ENCODE measurements at regions not wholly inside any gene's neighbourhood (a gene's known extent, or its start where the extent isn't known, plus 50 kb on each side); places are given as distances from the start of the nearest gene placed in this dataset.

DNA sequence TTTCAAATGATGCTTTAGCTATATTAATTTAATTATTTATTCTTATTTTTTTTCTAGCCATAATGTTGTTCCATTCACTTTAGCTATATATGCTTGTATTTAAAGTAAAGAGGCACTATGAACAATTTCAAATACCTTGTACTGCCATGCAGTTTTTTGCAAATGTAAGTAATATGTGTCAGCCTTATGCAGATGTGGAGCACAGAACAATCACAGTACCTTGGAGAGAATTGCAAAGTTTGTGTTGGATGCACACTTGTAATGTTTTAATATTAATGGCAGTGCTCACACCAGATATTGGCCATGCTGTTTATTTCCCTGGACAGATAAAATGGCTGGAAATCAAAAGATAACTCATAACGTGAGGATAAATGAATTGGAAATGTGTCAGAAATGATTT, 663.5 kb upstream of the SEMA3D start:
- WGBS, 2 experiments (ENCODE audit: extremely low coverage in 1 of 2, insufficient coverage in 1 of 2, insufficient read length in 1 of 2, insufficient replicate concordance in 2 of 2, low coverage in 1 of 2, low lambda C conversion rate in 2 of 2, missing lambda C conversion rate in 1 of 2): 70% methylated on average over 1 of the region's 1 CpG; no CpG with 5 or more reads in 1 of the 2 experiments

More for the DNA sequence above, 663.5 kb upstream of the SEMA3D start:
- Histone ChIP-seq H3K23me2 (ENCODE audit: low read depth, low read length) (no peaks in the 10 kb centered on the region; the same call in 1 of the 2 replicates), H3K4me3 (ENCODE audit: extremely low read depth in 1 of 4, insufficient read depth in 2 of 4, low read depth in 3 of 4, low read length in 4 of 4) (no peak overlapping the region), H3K4me1 (replicated peaks in 1 of 4; ENCODE audit: control insufficient read depth in 3 of 4, insufficient read depth in 4 of 4, low read length in 3 of 4) (no peaks in the 10 kb centered on the region), H2BK5ac (ENCODE audit: low read depth, low read length) (no peak overlapping the region), H3K23ac (ENCODE audit: insufficient read length) (no peak overlapping the region), H3K36me3 (ENCODE audit: control insufficient read depth in 2 of 4, insufficient read depth in 4 of 4, low read length in 3 of 4) (no peaks in the 10 kb centered on the region), H3K79me1 (ENCODE audit: low read depth, low read length) (no peaks in the 10 kb centered on the region), H4K5ac (ENCODE audit: insufficient read length, low read depth, low read length) (no peak overlapping the region), H3K56ac (replicated peaks; ENCODE audit: insufficient read length, low read depth, low read length) (no peak overlapping the region), H2BK12ac (ENCODE audit: low read depth, low read length) (no peak overlapping the region), H4K8ac (ENCODE audit: extremely low read depth, insufficient read depth, low read length) (no peak overlapping the region), H3K18ac (ENCODE audit: extremely low read depth, low read length) (no peak overlapping the region), H2BK120ac (replicated peaks; ENCODE audit: low read depth, low read length) (no peak overlapping the region), H3K4me2 (ENCODE audit: insufficient read depth in 1 of 2, low read depth in 2 of 2, low read length in 2 of 2) (no peak overlapping the region), H3K9ac (replicated peaks in 1 of 4; ENCODE audit: extremely low read depth in 1 of 4, low read depth in 3 of 4, low read length in 3 of 4) (no peak overlapping the region), H4K20me1 (replicated peaks in 1 of 2; ENCODE audit: control insufficient read depth in 1 of 2, insufficient read depth in 2 of 2, low read length in 2 of 2) (no peaks in the 10 kb centered on the region), H2AK5ac (ENCODE audit: low read depth, low read length) (no peak overlapping the region), H2AFZ (ENCODE audit: low read length) (no peak overlapping the region), H3K9me3 (ENCODE audit: insufficient read depth in 2 of 2, low read depth in 1 of 2, low read length in 1 of 2) (no peaks in the 10 kb centered on the region), H2BK15ac (ENCODE audit: low read length) (no peak overlapping the region), H3K27me3 (replicated peaks in 1 of 4; ENCODE audit: control insufficient read depth in 3 of 4, extremely low read depth in 1 of 4, insufficient read depth in 3 of 4, low read length in 3 of 4) (no peaks in the 10 kb centered on the region), H3K14ac (ENCODE audit: insufficient read length) (no peak overlapping the region), H4K91ac (replicated peaks; ENCODE audit: insufficient read length, low read length) (no peak overlapping the region), H2BK20ac (ENCODE audit: low read length) (no peak overlapping the region), H3K79me2 (ENCODE audit: control insufficient read depth in 1 of 2, insufficient read depth in 2 of 2, low read length in 2 of 2) (no peaks in the 10 kb centered on the region), H3K4ac (replicated peaks; ENCODE audit: insufficient read length, low read depth, low read length) (no peak overlapping the region), H3K27ac (ENCODE audit: low read depth, low read length) (no peak overlapping the region)
- ChIA-PET POLR2A (ENCODE audit: partially characterized antibody) (no interaction called here), CTCF (ENCODE audit: partially characterized antibody) (interaction anchor here (1.0 to 2.1 kb wide), 10 partner anchors 8 to 826 kb away, joined by 3 to 9 read pairs (median 5); no protein-coding TSS in a partner anchor)
- DNase-seq (ENCODE audit: low read depth in 1 of 2, low spot score in 2 of 2) (no peak), FAIRE-seq (no peak)
- TF ChIP-seq CREB1 (IDR thresholded peaks at IDR 0.05): no peak
- TF ChIP-seq, protein P1, sequence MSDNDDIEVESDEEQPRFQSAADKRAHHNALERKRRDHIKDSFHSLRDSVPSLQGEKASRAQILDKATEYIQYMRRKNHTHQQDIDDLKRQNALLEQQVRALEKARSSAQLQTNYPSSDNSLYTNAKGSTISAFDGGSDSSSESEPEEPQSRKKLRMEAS (IDR thresholded peaks at IDR 0.05): no peak
- no peak for TF ChIP-seq GABPA (IDR thresholded peaks at IDR 0.05; ENCODE audit: borderline replicate concordance, insufficient read depth, low read length)

All from H1 (cell line).